Lung microvascular endothelial cell (primary cell): ENCODE measurements at regions not wholly inside any gene's neighbourhood (a gene's known extent, or its start where the extent isn't known, plus 50 kb on each side); places are given as distances from the start of the nearest gene placed in this dataset.
"Not testable (repeated sequence)": the region's sequence is repeated elsewhere in the genome, so short reads cannot be mapped to it uniquely, and the experiment has no call there.

Source experiments
- DNase-seq, 2 donors: peaks; one replicate each; pipeline versions ENCODE4 v3.0.0 to v3.0.0-alpha.2; 2010; ENCODE audit warnings: low read depth in 2 of 2

DNA sequence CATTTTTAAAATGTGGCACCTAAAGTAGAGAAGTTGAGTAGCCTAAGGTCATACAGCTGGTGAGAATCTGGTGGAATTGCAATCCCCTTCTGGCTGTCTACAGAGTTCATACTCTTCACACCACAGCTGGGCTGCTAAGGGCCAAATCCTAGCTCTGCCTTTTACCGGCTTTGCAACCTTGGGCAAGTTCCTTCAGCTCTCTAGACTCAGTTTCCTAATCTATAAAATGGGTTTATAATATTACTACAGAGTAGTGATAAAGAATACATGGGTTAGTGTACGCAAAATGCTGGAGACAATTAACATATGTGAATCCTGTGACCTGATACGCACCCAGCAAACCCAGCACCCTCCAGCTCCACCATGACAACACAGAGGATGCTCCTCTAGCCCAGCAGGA lies 298.2 kb upstream of the MAF start:
- no peak for DNase-seq

DNA sequence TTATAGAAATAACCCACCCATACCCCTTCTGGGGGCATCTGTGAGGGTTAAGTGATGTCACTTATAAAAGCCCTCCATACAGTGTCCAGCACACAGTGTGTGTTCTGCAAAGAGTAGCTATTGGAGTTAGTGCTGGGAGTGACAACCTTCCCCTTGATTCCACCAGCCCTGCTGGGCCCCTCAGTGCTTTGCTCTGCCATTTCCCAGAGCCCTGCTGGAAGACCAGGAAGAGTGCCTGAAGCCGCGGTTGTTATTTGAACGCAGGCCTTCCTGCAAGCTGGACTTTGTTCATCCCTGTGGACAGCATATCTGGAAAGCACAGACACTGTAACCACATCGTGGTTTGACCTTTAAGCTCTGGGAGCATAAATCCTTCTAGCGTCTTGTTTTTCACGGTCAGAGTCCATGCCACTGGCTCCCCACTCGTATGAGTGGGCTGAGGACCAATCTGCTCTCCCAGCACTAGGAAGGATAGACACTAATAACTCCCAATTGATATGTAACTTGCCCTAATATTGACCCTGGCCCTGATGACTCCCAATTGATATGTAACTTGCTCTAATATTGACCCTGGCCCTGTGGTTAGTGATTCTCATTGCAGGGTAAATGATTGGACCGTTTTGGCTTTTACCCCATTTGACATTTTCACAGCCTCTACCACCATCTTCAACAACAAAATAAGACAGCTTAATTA lies 297.1 kb upstream of the MAF start:
- no peak for DNase-seq

DNA sequence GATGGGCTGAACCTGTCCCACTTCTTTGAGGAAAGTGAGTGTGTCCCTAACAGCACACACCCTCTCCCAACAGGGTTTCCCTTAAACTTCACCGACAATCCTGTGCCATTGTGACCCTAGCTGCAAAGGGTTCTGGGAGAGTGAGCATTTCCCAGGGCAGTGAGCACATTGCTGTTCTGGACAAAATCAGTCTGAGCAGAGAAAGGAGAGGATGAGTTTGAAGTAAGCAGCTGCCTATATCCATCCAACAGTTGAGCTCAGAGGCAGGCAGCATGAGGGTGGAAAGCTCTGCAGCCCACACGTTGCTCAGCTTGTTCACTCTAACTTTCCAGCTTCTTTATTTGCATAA lies 296.5 kb upstream of the MAF start:
- no peak for DNase-seq

DNA sequence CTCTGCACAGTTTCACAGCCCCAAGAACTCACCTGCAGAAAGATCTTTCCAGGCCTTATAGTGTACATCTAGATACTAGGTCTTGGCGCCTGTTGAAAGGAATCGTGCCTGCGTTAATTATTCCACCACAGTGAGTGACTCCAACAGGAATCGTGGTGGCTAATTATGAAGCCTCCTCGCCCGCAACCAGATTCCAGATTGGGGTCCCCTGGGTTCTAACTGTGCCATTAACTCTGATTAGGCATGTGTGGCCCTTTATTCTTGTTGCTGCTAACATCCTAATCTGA lies 295.3 kb upstream of the MAF start:
- no peak for DNase-seq

DNA sequence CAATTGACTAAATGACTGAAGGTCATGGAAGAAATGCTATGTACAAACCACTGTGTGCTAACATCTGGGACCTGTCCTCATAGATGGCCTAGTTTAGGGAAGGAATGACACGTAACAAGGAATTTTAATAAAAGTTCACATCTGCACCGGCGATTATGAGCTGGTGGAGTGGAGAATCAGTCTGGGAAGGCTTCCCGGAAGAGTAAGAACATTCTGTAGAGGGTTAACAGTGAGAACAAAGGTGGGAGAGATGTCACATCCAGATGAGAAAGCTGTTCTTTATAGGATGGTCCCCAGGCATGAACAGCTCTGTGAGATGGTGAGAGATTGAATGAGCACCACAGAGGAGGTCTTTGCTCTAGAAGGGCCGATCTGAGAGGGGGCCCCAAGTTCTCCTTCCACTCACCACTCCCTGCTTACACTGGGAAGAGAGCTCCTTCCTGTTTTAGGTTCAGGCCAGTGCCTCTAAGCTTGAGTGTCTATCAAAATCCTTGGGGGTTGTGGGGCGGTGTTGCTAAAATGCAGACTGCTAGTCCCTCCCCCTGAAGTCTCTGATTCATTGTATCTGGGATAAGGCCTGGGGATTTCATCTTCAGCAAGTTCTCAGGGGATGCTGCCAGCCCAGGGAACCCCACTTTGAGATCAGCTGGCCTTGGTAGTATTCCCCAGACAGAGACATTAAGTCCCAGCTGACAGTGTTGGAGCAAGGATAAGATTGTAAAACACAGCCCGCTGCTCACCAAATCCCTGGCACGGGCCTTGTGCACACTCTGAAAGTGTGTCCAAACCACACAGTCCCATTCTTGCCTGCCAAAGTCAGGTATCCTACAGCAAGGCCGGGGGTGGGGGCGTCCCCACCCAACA lies 294.7 kb upstream of the MAF start:
- DNase-seq: no peak

DNA sequence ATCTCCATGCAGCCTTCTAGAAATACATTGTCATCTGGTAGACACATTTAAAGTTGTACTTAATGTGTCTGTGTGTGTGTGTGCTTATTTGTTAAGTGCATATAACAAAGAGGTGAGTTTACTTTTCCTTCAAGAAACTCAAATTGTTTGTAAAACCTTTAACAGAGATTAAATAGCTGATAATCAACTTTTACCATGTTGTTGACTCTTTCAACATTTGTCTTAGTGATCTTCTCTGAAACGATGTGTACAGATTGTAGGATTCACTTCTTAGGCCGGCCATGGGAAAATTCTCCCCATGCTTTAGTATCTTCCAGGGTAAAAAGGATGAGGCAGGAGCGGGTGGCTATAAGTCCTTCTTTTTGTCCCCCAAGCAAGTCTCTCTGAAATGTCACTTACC lies 292.9 kb upstream of the MAF start:
- DNase-seq: no peak

DNA sequence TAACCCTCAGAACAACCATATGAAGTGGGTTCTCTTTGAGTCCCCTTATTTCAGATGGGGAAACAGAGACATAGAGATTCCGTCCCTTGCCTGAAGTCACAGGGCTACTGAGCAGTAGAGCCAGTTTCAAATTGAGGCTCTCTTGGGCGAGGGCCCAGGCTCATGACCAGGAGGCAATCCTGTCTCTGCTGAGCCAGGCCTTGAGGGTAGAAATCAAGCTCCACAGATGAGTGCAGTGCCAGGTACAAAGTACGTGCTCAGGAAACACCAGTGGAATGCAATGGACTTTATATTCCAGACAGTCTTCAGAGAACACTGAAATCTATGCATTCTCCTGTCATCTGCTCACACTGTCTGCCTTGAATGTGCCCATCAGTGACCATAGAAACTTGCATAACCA lies 291.7 kb upstream of the MAF start:
- no peak for DNase-seq

DNA sequence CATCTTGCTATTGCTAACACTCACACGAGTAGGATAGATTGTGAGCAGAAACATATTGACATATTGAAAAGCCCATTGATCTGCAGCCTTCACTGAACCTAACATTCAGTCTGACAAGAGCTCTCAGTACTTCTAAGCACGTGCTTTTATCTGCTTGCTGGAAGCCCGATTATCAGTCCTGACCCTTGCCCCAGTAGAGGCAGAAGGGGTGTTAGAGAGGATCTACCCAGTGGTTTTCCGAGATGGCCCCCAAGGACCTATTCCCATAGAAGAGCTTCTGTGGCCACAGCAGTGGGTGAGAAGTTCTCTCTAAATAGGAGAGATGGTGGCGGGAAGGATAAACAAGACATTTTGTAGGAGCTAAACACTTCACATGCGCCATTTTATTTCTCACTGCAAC lies 290.9 kb upstream of the MAF start:
- no peak for DNase-seq

DNA sequence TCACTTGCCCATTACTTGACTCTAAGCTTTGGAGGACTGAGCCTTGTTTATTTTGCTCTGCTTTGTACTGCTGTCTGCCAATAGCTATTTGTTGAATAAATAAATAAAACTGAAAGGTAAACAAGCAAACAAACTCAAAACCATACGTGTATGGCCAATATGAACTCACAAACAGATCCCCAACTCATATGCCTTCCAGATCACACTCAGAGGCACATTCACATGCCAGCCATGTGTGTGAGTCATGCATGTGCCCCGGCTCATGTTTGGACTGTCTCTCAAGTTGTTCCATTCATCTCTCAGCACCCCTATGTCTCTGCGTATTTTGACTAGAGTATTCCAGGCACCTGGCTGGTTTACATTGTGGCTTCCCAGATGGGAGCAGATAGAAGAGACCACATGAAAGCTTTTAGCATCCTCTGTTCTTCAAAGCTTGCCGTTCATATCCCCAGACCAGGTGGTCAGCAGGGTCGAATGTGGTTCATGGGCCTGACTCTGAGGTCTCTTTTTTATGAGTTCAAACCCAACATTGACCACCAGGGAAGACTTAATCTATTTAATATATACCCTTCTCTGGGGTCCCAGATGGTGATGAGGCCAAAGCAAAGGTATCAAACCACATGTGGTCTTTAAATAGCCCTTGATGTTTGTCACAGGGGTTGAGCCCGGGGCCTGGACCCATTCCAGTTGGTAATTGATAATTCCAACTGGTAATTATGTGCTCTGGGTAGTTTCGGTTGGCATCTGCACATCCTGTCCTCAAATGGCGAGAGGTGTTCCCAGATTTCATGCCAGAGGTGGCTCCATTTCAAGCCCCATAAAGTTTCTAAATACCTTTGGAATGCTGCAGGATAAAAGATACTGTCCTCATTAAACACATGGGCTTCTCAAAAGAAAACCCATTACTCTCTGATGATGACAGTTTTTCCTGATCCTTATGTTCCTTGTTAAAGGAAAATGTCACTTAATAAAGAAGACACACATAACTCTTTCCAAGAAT lies 287.3 kb upstream of the MAF start:
- DNase-seq: no peak

DNA sequence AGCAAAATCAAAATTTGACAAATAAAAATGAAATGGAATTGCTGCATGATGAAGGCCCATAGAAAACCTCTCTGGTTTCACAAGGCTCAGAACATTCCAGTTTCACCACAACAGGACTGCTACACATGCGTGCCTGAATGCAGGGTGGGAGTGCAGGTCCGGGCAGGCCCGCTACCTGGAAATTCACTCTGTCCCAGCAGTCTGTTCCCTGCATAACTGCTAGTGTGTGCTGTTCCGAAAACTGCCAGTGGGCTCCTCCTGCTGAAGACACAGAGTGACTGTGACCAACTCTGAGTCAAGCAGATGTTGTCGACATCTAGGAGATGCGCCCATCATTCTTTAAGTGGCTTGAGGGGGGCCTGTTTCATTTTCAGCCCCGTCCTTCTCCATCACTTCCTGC lies 284.8 kb upstream of the MAF start:
- DNase-seq: no peak

DNA sequence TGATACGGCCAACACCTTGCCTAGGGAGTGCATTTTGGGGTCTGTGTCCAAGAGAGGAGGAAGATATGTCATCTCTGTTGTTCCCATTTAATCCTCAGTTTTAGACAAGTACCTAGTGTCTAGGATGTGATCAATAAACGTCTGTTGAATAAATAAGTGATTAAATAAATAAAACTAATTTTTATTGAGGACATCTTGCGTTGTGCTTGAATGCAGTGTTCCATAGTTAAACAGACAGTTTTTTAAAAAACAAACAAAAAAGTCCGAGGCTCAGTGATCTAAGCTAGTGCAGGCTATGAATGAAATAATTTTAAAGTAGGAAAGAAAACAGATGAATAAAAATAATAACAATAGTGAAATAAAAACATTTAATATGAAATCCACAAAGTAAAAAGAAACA lies 283.0 kb upstream of the MAF start:
- no peak for DNase-seq

DNA sequence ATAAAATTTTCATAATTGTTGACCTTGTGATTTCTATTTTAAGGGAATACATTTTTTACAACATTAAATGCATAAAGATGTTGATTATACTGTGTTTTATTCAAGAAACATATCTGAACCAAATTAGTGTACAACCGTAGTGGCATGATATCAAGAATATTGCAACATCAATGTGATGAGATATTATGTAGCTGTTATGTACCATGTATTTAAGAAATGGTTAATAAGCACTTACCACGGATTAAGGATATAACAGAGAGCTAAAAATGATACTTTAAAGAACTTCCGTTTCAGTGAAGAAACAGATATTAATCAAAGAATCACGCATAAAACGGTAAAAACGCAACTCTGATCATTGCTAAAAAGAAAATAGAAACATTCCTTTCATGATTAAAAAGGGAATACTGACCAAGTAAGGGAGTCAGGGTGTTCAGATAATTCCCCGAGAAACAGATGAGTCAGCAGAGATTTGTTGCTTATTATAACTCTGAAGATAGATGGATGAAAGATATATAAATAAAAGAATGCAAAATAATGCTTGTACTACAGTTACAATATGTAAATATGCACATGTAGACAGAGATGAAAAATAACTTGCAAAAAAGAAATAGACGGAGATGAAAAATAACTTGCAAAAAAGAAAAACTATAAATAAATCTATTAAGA lies 281.9 kb upstream of the MAF start:
- DNase-seq: no peak

DNA sequence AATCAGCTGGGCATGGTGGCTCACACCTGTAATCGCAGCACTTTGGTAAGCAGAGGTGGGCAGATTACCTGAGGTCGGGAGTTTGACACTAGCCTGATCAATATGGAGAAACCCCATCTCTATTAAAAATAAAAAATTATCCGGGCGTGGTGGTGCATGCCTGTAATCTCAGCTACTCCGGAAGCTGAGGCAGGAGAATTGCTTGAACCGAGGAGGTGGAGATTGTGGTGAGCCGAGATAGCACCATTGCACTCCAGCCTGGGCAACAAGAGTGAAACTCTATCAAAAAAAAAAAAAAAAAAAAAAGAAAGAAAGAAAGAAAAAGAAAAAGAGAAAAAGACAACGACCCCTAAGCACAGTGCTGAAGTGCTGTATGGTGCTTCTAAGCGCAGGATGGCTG lies 280.6 kb upstream of the MAF start:
- not testable (repeated sequence) for DNase-seq

DNA sequence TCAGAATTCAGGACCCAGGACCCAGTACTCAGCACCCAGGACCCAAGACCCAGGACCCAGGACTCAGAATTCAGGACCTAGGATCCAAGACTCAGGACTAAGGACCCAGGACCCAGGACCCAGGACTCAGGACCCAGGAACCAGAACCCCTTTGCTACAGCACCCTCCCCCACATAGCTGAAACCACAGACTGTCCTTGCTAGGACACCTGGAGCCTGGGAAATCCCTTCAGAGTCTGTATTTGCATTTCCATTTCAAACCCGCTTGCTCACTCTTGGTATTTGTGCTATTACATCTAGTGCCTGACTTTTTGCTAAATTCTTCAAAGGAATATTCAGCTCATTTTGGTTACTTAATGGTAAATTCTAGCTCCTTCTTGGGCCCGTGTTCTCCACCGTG lies 275.8 kb upstream of the MAF start:
- DNase-seq: no peak

DNA sequence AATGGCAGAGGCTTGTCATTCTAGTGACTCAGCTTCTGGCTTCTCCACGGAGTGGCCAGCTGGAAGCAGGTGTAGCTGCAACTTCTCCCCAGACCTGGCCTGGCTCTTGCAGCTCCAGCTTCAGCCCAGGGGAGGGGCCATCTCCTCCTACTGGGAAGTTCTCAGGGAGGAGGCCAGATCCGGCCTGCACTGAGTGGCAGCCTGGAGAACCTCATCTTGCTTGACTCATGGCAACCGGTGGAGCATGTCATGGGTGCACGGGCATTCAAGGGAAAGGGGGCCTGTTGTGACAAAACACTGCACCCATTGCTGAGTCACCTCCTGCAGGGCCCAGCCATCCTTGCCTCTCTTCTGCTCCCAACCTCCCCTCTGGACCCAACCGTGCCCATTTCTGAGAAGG lies 273.9 kb upstream of the MAF start:
- DNase-seq: no peak

DNA sequence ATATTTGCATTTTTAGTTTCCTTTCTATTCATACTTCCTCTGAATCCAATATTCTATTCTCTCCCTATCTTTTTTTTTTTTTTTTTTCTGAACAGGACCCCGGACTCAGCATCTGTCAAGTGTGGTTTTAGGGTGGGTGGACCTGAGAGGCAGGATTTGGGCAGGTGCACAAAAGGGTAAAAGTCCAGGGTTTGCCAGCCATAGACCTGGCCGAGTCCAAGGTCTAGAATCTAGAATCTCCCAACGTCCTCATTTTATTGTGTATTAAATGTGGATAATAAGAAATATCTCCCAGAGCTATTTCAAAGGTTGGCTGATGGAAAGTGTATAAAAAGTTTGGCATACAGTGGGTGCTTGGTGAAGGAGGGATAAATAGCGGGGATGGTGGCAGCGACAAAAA lies 273.3 kb upstream of the MAF start:
- no peak for DNase-seq

DNA sequence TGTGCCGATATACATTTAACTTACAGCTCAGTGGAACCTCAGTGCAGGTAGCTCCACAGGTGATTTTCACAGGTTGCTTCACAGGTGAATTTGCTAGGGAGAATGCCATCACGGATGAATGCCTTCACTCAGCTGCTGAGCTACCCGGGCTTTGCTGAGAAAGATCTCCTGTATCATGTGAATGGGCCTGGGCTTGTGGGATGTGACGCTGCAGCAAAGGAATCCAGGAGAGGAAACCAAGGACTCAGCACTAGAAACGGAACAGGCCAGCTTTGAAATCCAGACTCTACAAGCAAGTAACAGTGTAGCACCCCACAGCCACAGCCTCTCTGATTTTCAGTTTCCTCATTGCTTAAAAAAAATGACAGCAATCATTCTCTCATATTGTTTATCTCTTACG lies 271.4 kb upstream of the MAF start:
- no peak for DNase-seq

DNA sequence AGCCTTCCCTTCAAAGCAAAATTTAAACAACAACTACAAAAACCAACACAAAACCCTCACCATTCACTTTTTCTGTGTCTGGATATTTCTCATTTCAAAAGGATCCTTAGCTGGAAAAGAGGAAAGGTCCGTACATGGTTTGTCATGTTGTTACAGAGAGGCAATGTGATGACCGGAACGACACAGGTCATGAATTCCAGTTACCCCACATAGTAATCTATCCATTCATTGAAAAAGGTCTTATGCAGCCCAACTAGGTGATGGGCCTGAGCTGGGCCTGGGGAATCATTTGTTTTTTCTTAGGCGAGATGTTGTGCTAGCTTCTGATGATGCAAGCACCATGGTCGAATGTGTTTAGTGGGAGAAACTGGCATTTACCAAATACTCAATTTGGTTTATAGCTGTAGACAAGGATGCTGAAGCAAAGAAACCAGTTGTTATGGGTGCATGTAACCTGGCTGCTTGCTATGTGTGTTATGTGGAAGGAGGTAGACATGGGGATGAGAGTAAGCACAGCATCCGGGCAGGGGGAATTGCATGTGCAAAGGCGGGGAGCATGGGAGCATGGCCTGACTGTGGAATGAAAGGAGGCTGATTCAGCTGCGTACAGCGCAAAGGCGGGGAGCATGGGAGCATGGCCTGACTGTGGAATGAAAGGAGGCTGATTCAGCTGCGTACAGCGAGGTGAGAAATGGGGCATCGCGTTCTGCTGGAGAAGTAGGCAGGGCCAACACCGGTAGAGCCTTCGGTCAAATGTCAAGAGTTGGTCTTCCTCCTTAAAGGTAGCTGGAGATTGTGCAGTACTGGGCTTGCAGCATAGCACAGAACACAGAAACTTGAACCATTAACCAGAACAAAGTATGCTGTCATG lies 269.7 kb upstream of the MAF start:
- DNase-seq: no peak

DNA sequence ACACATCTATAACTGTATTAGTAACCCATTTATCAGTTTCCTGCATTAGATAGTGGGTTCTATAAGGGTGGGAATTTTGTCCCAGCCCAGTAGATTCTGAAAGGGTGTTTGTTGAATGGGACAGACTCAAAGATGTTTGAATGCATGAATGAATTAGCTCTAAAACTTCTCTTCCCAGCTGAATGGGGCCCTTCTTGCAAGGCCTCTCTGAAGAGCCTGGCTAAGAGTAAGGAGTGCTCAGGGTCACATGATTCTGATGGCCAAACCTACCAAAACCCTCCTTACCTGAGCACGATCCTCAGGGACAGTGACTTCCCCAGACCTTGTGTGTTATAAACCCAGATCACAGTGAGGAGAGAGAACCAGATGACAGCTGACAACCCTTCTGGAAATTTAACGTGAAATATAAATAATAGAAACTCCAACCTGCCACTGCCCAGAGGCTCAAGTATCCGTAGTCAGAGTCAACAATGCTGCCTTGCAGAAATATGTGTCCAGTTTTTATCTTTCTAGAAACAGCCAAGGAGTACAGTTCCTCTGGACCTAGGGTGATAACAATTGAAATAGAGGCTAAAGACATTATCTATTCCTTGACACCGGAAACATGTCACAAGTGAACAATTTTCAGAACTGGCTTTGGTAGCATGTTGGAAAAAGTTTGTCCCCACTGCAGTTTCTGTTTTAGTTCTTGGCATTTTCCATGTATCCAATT lies 268.9 kb upstream of the MAF start:
- DNase-seq: no peak

DNA sequence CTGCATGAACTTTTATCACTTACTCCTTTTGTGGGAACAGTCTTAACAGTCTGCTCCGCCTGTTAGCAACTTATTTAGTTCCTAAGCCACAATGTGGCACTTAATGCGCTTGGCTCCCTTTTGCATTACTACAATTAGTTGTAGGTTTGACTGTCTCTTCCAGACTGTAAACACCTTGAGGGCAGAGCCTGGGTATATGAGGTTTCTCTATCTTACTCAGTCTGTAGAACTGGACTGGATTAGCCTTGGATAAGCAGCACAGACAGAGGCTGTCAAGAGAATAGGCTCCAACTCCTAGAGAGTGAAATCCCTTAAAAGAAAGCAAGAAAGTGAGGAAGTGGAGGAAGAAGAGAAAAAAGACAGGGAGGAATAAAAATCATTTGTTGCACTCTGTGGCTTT lies 268.3 kb upstream of the MAF start:
- no peak for DNase-seq
